Neutrophil (primary cell): ENCODE measurements at regions not wholly inside any gene's neighbourhood (a gene's known extent, or its start where the extent isn't known, plus 50 kb on each side); places are given as distances from the start of the nearest gene placed in this dataset.

Experiments used
- H3K27ac ChIP-seq: fragments of 200-600 bp; sonication (generic); 2 replicates; pipeline ENCODE4 v1.5.1; 2016; ENCODE audit warnings: mild to moderate bottlenecking, moderate library complexity
- H3K27me3 ChIP-seq: fragments of 200-600 bp; sonication (generic); 2 replicates; pipeline ENCODE4 v1.6.0; 2016; ENCODE audit warnings: mild to moderate bottlenecking
- H3K36me3 ChIP-seq: fragments of 200-600 bp; sonication (generic); 2 replicates; pipeline ENCODE4 v1.5.1; 2017
- H3K4me1 ChIP-seq, 2 experiments: fragments of 200-600 bp in 1 of 2; sonication (generic) in 1 of 2; 1 replicate in 1 of 2; 2 replicates in 1 of 2; pipeline versions ENCODE4 v1.5.1 to v1.6.1; 2013 to 2016; ENCODE audit warnings: low read depth in 1 of 2, low read length in 1 of 2, mild to moderate bottlenecking in 1 of 2, moderate library complexity in 1 of 2; ENCODE audit not compliant: control insufficient read depth in 1 of 2, insufficient read depth in 1 of 2
- H3K4me3 ChIP-seq, 2 experiments: fragments of 200-600 bp in 1 of 2; sonication (generic) in 1 of 2; 1 replicate in 1 of 2; 2 replicates in 1 of 2; pipeline ENCODE4 v1.5.1; 2013 to 2016; ENCODE audit warnings: low read depth in 1 of 2, low read length in 1 of 2, mild to moderate bottlenecking in 1 of 2, moderate library complexity in 1 of 2
- H3K9me3 ChIP-seq: fragments of 200-600 bp; sonication (generic); 2 replicates; pipeline ENCODE4 v1.5.1; 2016
- TF ChIP-seq, protein P1 (sequence below): fragments of 200-600 bp; sonication (generic); IDR thresholded peaks from 2 replicates; pipeline ENCODE4 v1.5.1; 2016; ENCODE audit warnings: antibody characterized with exemption

DNA sequence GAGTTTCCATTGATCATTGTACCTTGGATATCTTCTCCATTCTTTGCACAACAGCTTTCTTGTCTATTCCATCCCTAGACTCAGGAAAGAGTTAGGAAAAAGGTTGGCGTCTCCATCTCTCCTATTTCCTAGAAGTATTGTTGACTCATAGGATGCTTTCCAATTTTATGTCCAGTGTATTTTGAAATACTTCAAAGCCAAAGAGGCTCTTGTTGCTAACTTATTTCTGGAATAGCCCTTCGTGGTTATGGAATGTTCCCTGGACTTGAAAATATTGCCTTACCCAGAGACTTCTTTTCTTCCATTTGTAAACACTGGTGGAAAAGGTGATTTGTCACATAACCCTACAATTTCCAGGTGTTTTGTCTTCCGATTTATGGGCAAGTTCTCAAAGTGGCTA lies 402.3 kb upstream of the ZNF608 start:
- Histone ChIP-seq H3K36me3 (no peaks in the 10 kb centered on the region), H3K27me3 (no peaks in the 10 kb centered on the region), H3K4me1 (no peaks in the 10 kb centered on the region), H3K9me3 (no peaks in the 10 kb centered on the region), H3K4me3 (no peak overlapping the region), H3K27ac (no peak overlapping the region)
- TF ChIP-seq, protein P1, sequence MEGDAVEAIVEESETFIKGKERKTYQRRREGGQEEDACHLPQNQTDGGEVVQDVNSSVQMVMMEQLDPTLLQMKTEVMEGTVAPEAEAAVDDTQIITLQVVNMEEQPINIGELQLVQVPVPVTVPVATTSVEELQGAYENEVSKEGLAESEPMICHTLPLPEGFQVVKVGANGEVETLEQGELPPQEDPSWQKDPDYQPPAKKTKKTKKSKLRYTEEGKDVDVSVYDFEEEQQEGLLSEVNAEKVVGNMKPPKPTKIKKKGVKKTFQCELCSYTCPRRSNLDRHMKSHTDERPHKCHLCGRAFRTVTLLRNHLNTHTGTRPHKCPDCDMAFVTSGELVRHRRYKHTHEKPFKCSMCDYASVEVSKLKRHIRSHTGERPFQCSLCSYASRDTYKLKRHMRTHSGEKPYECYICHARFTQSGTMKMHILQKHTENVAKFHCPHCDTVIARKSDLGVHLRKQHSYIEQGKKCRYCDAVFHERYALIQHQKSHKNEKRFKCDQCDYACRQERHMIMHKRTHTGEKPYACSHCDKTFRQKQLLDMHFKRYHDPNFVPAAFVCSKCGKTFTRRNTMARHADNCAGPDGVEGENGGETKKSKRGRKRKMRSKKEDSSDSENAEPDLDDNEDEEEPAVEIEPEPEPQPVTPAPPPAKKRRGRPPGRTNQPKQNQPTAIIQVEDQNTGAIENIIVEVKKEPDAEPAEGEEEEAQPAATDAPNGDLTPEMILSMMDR, result no peak

- Histone ChIP-seq H3K27ac (no peak overlapping the region), H3K4me1 (no peaks in the 10 kb centered on the region), H3K36me3 (no peaks in the 10 kb centered on the region), H3K27me3 (no peaks in the 10 kb centered on the region), H3K4me3 (no peak overlapping the region), H3K9me3 (no peaks in the 10 kb centered on the region)
- TF ChIP-seq, protein P1, result no peak
These were observed 402.7 kb upstream of the ZNF608 start for GRCh38 chr5:125149110-125149509.

DNA sequence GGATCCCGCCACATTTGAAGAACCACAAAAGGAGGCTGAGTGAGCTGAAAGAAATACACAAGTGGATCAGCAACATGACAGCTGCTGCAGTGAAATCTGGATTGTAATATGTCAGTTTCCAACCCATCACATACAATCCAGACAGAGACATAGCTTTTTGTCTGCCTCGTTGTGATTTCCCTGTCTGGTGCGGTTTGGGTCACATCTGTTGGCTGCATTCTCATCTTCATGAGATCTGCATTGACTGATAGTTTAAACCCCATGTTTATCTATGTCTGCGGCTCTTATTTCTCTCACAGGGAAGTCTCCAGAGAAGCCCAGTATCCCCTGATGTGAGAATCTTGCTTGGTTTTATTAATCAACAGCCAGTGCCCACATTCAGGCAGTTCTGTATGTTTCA lies 403.1 kb upstream of the ZNF608 start:
- TF ChIP-seq, protein P1, result no peak
- H3K4me1 ChIP-seq, result no peaks in the 10 kb centered on the region
- H3K36me3 ChIP-seq, result no peaks in the 10 kb centered on the region
- no peak overlapping the region for H3K4me3 ChIP-seq
- H3K27ac ChIP-seq, result no peak overlapping the region
- H3K27me3 ChIP-seq, result no peaks in the 10 kb centered on the region
- no peaks in the 10 kb centered on the region for H3K9me3 ChIP-seq

DNA sequence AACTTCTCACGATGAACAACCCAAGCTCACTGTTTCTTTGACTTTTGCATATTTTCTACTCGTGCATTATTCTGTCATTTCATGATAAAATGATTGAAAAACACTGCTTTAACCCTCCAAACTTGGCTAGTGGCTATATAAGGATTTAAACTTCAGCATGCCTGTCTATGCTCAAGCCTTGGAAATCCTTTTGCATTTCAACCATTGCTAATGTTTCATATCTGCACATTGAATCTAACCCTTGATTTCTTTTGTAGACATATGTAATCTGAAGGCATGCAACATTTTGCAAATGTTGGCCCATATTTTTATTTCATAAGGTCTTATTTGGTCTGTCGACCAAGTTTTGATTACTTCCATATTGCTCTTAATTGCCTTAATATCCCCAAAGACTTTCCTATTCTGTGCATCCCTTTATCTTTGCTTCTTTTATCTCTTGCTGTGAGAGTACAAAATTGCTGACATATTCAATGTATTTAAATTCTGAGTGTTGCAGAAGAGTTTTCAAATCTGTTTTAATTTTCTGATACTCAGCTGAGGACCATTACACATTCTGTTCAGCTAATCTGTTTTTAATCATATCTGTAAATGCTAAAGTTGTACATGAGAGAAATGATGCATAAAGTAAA lies 403.7 kb upstream of the ZNF608 start:
- Histone ChIP-seq H3K4me3 (no peak overlapping the region), H3K9me3 (no peaks in the 10 kb centered on the region), H3K27me3 (no peaks in the 10 kb centered on the region), H3K36me3 (no peaks in the 10 kb centered on the region), H3K4me1 (no peaks in the 10 kb centered on the region), H3K27ac (no peak overlapping the region)
- TF ChIP-seq, protein P1, result no peak

DNA sequence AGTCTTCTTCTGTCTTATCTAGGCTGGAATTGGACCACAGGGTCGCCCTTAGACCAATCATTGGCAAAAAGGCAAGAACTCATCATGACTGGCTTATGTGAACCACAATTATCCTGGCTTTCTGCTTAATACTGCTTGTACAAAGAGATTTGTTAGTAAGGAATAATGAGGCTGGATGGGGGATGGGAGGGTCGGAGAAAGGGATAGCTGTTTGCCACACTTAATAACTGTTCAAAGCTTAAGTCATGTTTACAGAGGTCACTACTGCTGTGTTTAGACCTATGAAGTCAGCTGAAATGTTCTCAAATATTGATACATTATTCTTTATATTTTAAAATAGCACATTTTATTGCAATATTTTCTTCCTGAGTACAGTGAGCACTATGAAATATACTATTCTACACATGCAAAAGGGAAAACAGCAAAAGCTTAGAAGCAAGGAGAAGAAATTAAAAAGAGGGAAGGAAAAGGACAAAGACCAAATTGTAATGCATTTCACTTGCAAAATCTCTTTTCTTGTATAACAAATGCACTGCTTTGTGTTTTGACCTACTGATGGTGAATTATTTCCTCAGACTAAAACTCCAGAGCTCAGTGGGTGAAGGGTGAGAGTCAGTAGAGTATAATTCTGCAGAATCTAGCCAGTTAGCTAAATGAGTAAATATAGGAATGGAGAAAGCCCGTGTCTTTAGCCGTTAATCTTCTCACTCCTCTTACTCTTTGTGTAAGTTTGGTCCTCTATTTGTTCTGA lies 404.9 kb upstream of the ZNF608 start:
- Histone ChIP-seq H3K4me3 (no peak overlapping the region), H3K36me3 (no peaks in the 10 kb centered on the region), H3K4me1 (no peaks in the 10 kb centered on the region), H3K27ac (no peak overlapping the region), H3K9me3 (no peaks in the 10 kb centered on the region), H3K27me3 (no peaks in the 10 kb centered on the region)
- TF ChIP-seq, protein P1, result no peak
